H7 (cell line): ENCODE measurements at regions not wholly inside any gene's neighbourhood (a gene's known extent, or its start where the extent isn't known, plus 50 kb on each side); places are given as distances from the start of the nearest gene placed in this dataset.

ENCODE experiments used
- DNase-seq: peaks from one replicate; pipeline ENCODE4 v3.0.0; 2012
- H3K27me3 ChIP-seq: 2 replicates; pipeline ENCODE4 v1.6.0; 2011; ENCODE audit warnings: mild to moderate bottlenecking, low read length; ENCODE audit not compliant: control insufficient read depth, insufficient read depth
- H3K36me3 ChIP-seq: replicated peaks from 2 replicates; pipeline ENCODE4 v1.5.1; 2011; ENCODE audit warnings: low read length; ENCODE audit not compliant: control insufficient read depth, insufficient read depth
- H3K4me3 ChIP-seq: 2 replicates; pipeline ENCODE4 v1.5.1; 2011; ENCODE audit warnings: low read depth, mild to moderate bottlenecking, control low read depth, low read length, moderate library complexity; ENCODE audit not compliant: insufficient read depth

DNA sequence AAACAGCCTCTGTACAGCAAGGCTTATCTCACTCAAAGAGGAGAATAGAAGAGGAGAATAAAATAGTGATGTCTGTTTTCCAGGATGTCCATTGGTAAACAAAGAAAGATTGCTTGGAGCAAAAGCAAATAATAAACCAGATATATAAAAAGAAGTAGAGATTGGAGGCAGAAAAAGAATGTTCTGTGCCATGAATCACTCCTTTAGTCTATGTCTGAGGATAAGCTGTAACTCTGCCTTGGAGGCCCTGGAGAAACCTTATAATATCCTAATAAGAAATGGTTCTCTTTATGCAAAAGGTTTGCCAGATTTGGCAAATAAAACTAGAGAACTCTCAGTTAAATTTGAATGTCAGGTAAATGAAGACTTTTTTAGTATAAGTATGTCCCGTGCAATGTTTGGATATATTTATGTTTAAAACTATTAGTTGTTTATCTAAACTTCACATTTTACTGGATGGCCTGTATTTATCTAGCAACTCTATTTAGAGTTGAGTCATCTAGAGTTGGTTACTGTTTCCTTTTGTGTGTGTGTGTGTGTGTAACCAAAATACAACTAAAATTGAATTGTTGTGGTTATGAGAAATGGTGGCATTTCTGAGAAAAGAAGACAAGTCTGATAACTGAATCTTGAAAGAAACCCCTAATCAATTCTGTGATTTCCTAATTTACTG lies 510.3 kb upstream of the SETBP1 start:
- H3K36me3 ChIP-seq, result no peaks in the 10 kb centered on the region
- DNase-seq, result no peak
- H3K27me3 ChIP-seq, result no peaks in the 10 kb centered on the region
- H3K4me3 ChIP-seq, result no peak overlapping the region

DNA sequence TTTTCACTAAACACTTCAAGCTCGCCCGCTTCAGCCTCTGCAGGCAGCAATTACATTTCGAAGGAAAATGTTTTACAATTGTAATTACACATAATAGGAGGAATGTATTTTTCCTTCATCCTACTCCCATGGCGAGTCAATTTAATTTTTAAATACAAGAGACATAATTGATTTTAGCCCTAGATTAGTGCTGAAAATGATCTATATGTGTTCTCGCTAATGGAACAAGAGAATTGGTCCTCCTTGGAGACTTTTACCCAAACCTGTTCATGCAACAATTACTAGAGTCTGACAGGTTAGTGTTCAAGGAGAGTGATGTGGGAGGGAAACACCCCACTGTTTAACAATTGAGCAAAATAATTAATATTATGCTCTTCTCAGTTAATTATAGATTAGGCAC lies 509.4 kb upstream of the SETBP1 start:
- Histone ChIP-seq H3K4me3 (no peak overlapping the region), H3K36me3 (no peaks in the 10 kb centered on the region), H3K27me3 (no peaks in the 10 kb centered on the region)
- DNase-seq, result no peak

- no peak overlapping the region for H3K4me3 ChIP-seq
- no peaks in the 10 kb centered on the region for H3K27me3 ChIP-seq
- no peaks in the 10 kb centered on the region for H3K36me3 ChIP-seq
- DNase-seq, result no peak
These were observed 504.8 kb upstream of the SETBP1 start for GRCh38 chr18:44175891-44176290.

DNA sequence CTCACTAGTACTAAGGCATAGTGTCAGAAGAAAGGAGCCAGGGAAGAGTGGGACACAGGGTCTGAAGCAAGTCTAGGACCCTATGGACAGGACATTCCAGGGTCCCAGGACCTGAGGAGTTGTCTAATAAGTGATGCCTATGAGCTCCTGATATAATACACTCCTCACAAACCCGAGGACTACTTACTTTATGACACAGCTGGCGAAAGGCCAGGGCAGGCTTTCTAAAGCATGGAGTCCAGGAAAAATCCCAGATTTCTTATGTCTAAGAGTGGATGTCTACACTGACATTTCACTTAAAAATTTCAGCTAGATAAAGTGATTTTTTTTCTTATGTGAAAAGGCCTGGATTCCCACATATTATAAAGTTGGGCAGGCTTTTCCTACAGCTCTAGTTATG lies 502.2 kb upstream of the SETBP1 start:
- H3K27me3 ChIP-seq, result no peaks in the 10 kb centered on the region
- no peaks in the 10 kb centered on the region for H3K36me3 ChIP-seq
- no peak overlapping the region for H3K4me3 ChIP-seq
- DNase-seq, result no peak

DNA sequence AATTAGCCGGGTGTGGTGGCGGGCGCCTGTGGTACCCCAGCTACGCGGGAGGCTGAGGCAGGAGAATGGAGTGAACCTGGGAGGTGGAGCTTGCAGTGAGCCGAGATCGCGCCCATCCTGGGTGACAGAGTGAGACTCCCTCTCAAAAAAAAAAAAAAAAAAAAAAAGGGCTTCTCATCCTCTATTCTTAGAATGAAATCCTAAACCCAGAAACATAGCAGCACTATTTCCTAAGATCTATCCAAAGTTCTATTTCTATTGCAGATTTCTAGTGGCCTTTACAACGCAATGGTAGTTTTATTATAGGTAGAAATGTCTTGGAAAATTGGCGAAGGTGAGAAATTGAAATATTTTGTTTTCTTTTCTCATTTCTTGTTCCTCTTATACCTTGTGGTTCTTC lies 501.0 kb upstream of the SETBP1 start:
- H3K4me3 ChIP-seq, result no peak overlapping the region
- H3K27me3 ChIP-seq, result no peaks in the 10 kb centered on the region
- DNase-seq, result no peak
- H3K36me3 ChIP-seq, result no peaks in the 10 kb centered on the region

- Histone ChIP-seq H3K27me3 (no peaks in the 10 kb centered on the region), H3K4me3 (no peak overlapping the region), H3K36me3 (no peaks in the 10 kb centered on the region)
- no peak for DNase-seq
These were observed 500.0 kb upstream of the SETBP1 start for GRCh38 chr18:44180683-44181082.

DNA sequence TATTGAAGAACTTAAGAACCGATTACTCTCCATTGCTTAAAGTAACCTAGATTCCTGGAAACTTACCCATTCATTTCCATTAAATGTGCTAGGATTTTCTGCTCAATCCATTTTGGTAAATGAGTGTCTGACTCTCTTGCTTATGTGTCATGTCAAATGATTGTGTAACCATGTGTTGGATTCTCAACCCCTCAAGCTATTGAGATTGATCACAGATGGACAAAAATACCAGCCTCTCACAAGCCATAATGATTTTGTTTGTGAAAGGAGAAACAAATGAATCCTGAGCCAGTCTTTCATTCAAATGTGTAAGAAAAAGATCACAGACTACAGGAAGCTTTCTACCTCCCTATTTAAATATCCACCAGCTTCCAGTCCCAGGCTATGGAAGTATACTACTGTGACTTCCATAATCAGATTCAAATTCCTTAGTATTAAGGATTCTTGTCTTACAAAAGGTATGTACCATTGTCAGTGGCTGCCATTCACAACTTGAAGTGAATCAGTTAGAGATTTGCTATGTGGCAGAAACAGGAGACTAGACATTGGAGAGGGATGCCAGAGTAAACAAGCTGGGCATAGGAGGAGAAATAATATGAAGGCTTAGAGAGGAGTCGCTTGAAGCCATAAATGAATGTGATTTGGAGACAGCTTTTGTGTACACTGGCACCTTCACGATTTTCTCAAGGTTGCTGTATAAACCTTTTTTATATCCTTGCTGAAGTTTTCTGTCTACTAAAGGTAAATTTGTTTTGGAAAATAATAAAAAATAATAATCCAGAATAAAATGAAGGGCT lies 498.5 kb upstream of the SETBP1 start:
- DNase-seq, result no peak
- Histone ChIP-seq H3K4me3 (no peak overlapping the region), H3K36me3 (no peaks in the 10 kb centered on the region), H3K27me3 (no peaks in the 10 kb centered on the region)

DNA sequence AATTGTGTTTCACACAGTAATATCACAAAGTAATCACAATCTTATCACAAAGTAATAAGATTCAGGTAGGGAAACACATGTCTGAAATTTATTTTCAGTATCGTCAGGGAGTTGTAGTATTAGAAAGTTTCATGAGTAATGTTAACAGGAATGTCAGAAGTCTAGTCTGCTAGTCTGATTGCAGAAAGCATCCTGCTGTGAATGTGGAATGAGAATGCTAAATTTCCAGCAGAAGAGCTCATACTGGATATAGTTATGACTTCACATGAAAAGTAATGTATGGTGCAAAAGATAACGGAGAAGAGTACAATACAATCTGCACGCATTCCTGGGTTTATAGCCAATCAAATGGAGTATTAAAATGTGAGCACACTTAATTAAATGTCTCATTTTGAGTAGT lies 494.7 kb upstream of the SETBP1 start:
- H3K27me3 ChIP-seq, result no peaks in the 10 kb centered on the region
- DNase-seq, result no peak
- no peak overlapping the region for H3K4me3 ChIP-seq
- H3K36me3 ChIP-seq, result no peaks in the 10 kb centered on the region

DNA sequence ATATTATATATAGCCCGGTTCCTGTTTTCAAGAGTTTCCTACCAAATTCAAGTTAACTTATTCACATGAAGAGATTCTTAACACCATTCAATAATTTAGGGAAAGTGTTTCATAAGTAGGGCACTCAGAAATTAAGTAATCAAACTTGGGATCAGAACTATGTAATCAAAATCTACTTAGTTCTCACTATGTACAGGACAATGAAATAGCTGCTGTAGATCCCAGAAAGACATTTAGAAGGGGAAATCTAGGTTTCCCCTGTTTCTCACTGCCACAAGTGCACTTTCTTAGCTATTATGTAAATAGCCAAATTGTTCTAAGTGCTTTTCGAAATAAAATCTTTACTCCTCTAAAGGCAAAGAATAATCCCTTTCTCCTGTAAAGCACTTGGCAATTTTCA lies 493.6 kb upstream of the SETBP1 start:
- DNase-seq, result no peak
- Histone ChIP-seq H3K27me3 (no peaks in the 10 kb centered on the region), H3K36me3 (no peaks in the 10 kb centered on the region), H3K4me3 (no peak overlapping the region)

- Histone ChIP-seq H3K4me3 (no peak overlapping the region), H3K36me3 (no peaks in the 10 kb centered on the region), H3K27me3 (no peaks in the 10 kb centered on the region)
- DNase-seq, result no peak
These were observed 485.1 kb upstream of the SETBP1 start for GRCh38 chr18:44195394-44196140.

GRCh38 chr18:44197832-44198611 lies 482.7 kb upstream of the SETBP1 start:
- H3K36me3 ChIP-seq, result no peaks in the 10 kb centered on the region
- no peak overlapping the region for H3K4me3 ChIP-seq
- H3K27me3 ChIP-seq, result no peaks in the 10 kb centered on the region
- no peak for DNase-seq

- no peak for DNase-seq
- Histone ChIP-seq H3K4me3 (no peak overlapping the region), H3K36me3 (no peaks in the 10 kb centered on the region), H3K27me3 (no peaks in the 10 kb centered on the region)
These were observed 481.9 kb upstream of the SETBP1 start for GRCh38 chr18:44198612-44199284.

DNA sequence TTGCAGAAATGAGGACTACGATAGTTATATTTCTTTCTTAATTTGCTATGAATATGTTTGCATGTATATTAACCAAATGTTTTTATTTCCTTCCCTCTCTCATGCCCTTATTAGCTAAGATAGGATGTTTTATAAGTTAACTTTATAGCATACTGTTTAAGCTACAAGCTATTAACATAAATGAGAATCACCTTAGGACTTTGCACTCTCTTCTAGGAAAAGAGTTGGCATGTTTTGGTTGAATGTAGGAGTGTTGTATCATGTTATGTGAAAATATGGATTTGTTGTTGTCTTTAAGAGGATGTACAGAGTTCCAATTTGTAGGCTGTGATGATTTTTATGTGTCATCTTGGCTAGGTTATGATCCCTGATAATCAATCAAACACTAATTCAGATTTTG lies 467.4 kb upstream of the SETBP1 start:
- H3K4me3 ChIP-seq, result no peak overlapping the region
- DNase-seq, result no peak
- no peaks in the 10 kb centered on the region for H3K36me3 ChIP-seq
- no peaks in the 10 kb centered on the region for H3K27me3 ChIP-seq

- Histone ChIP-seq H3K36me3 (no peaks in the 10 kb centered on the region), H3K4me3 (no peak overlapping the region), H3K27me3 (no peaks in the 10 kb centered on the region)
- DNase-seq, result no peak
These were observed 466.3 kb upstream of the SETBP1 start for GRCh38 chr18:44214396-44214795.
